Uterus (tissue), 3 donors: ENCODE measurements at regions not wholly inside any gene's neighbourhood (a gene's known extent, or its start where the extent isn't known, plus 50 kb on each side); places are given as distances from the start of the nearest gene placed in this dataset.
A peak's percentile ranks its signal among the peaks of the same experiment; 100 is the strongest.

Source experiments
- DNase-seq, 2 donors: peaks; one replicate each; pipeline ENCODE4 v3.0.0-alpha.2; 2019 to 2020
- H3K27ac ChIP-seq, 2 donors: fragments of 200-600 bp; sonication (generic); 1 replicate in 1 of 2; 2 replicates in 1 of 2; pipeline ENCODE4 v1.5.1; 2016 to 2018
- H3K27me3 ChIP-seq, 2 donors: fragments of 200-600 bp; sonication (generic); one replicate each; pipeline ENCODE4 v1.5.1; 2018 to 2019; ENCODE audit warnings: control low read depth in 1 of 2
- H3K36me3 ChIP-seq, 2 donors: fragments of 200-600 bp; sonication (generic); one replicate each; pipeline ENCODE4 v1.5.1; 2019; ENCODE audit warnings: control low read depth in 1 of 2
- H3K4me1 ChIP-seq, 2 donors: fragments of 200-600 bp; sonication (generic); one replicate each; pipeline ENCODE4 v1.5.1; 2018 to 2019; ENCODE audit warnings: control low read depth in 1 of 2
- H3K4me3 ChIP-seq, 2 donors: fragments of 200-600 bp; sonication (generic); 1 replicate in 1 of 2; 2 replicates in 1 of 2; pipeline ENCODE4 v1.5.1; 2018 to 2019; ENCODE audit warnings: mild to moderate bottlenecking in 1 of 2
- H3K9me3 ChIP-seq, 2 donors: fragments of 200-600 bp; sonication (generic); one replicate each; pipeline ENCODE4 v1.5.1; 2019; ENCODE audit warnings: control low read depth in 1 of 2
- CTCF ChIP-seq, 4 experiments: fragments of 200-600 bp in 2 of 4; fragments of 450-650 bp in 2 of 4; sonication (generic) in 2 of 4; IDR thresholded peaks; one replicate each; pipeline ENCODE4 v1.5.1; 2016 to 2019; ENCODE audit warnings: antibody characterized with exemption in 4 of 4, mild to moderate bottlenecking in 2 of 4, moderate library complexity in 1 of 4
- POLR2A ChIP-seq, 2 donors: fragments of 450-650 bp; IDR thresholded peaks; one replicate each; pipeline ENCODE4 v1.6.1; 2016; ENCODE audit warnings: antibody characterized with exemption in 2 of 2, mild to moderate bottlenecking in 1 of 2, moderate library complexity in 1 of 2
- intact Hi-C: fragments of 100-400 bp; cut with DNase I; formaldehyde crosslinking; loops from one replicate; pipeline ENCODE4 v1.15.1; 2023; ENCODE audit warnings: low total_unique reads
- donor health status: DM: yes; HTN: yes; CAD: no.

DNA sequence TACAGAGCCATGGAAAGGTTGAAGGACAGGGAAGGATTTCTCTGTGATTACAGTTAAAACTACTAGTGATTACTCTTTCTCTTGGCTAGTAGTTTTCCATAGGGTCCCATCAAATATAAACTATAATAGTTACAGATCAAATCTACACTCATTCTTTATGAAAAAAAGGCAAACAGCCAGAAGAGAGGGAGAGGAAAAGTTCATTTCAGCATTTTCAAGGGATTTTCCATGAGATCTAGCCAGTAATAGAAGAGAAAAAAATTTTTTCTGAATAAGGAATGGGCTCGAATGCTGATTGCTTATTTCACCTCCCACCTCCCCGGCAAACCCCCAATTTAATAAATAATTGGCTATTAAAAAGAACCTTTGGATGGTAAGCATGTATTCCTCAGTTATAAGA, 74.8 kb upstream of the BLID start:
- Histone ChIP-seq H3K27me3 (no peaks in the 10 kb centered on the region), H3K36me3 (no peaks in the 10 kb centered on the region), H3K4me1 (no peaks in the 10 kb centered on the region), H3K9me3 (peaks cover 0 to 6% of the 10 kb centered on the region in 2 donors), H3K4me3 (no peak overlapping the region), H3K27ac (peak overlapping the region; percentile 32 to 83)
- TF ChIP-seq POLR2A (IDR thresholded peaks at IDR 0.05) (no peak), CTCF (IDR thresholded peaks at IDR 0.05) (no peak)
- no peak for DNase-seq
- intact Hi-C loops: no loop called here

DNA sequence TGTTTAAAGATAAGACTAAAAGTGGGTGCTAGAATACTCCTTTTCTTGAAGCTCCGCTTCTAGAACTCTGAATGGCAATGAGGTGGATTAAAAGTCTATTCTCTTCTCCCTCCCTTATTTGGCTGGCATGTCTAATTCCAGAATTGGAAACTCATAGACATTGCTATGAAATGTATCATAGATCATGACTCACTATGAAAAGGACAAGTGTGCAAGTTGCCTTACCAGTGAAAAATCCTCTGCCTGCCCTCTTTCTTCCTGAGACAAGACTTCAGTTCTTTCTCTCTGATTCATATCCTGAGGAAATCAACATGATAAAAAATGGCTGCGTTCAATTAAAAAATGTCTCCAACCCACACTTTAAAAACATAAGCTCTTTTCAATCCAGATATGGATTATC, 73.2 kb upstream of the BLID start:
- TF ChIP-seq CTCF (IDR thresholded peaks at IDR 0.05): peak in 2 of 4 experiments; percentile 5 to 9
- TF ChIP-seq POLR2A (IDR thresholded peaks at IDR 0.05): no peak
- H3K27ac ChIP-seq: peak overlapping the region; percentile 81 to 83
- peaks cover 0 to 8% of the 10 kb centered on the region in 2 donors for H3K9me3 ChIP-seq
- no peak overlapping the region for H3K4me3 ChIP-seq
- H3K4me1 ChIP-seq: no peaks in the 10 kb centered on the region
- DNase-seq: peak in 1 of 2 donors; percentile 46
- H3K36me3 ChIP-seq: no peaks in the 10 kb centered on the region
- intact Hi-C loops: no loop called here
- no peaks in the 10 kb centered on the region for H3K27me3 ChIP-seq

GRCh38 chr11:122187373-122188165, 71.6 kb upstream of the BLID start:
- intact Hi-C loops: no loop called here
- peak overlapping the region in 1 of 2 donors; percentile 83 for H3K27ac ChIP-seq
- TF ChIP-seq CTCF (IDR thresholded peaks at IDR 0.05) (no peak), POLR2A (IDR thresholded peaks at IDR 0.05) (no peak)
- H3K9me3 ChIP-seq: peaks cover 0 to 8% of the 10 kb centered on the region in 2 donors
- no peak for DNase-seq
- H3K4me3 ChIP-seq: no peak overlapping the region
- no peaks in the 10 kb centered on the region for H3K27me3 ChIP-seq
- H3K36me3 ChIP-seq: no peaks in the 10 kb centered on the region
- no peaks in the 10 kb centered on the region for H3K4me1 ChIP-seq

DNA sequence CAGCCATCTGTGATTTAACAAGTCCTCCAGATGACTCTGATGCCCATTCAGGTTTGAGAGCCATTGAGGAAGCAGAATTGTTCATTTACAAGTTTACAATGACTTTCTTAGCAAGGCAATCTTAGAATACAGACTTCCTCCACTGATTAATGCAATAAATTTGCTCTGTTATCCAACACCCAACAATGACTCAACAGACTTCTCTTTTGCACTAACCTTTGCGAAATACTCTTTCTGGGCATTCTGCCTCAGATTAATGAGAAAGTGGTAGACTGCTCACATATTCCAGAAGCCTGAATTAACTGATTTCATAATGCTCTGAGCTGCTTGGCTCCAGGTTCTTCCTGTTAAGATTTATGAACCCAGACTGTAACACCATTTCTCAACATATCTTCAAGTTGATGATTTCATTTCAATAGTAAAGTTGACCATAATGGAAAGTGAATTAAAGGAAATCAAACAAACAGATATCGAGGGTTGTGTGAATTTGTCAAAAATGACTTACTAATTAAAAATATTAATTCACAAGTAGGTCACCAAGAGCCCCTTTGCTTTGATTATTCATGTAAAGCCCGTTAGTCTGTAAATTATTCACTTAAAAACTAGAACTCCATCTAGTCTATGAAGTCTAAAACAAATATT, 70.5 kb upstream of the BLID start:
- TF ChIP-seq CTCF (IDR thresholded peaks at IDR 0.05) (no peak), POLR2A (IDR thresholded peaks at IDR 0.05) (no peak)
- Histone ChIP-seq H3K36me3 (no peaks in the 10 kb centered on the region), H3K27me3 (no peaks in the 10 kb centered on the region), H3K4me3 (no peak overlapping the region), H3K27ac (no peak overlapping the region), H3K9me3 (peaks cover 0 to 8% of the 10 kb centered on the region in 2 donors), H3K4me1 (no peaks in the 10 kb centered on the region)
- intact Hi-C loops: no loop called here
- DNase-seq: peak in 1 of 2 donors; percentile 43

DNA sequence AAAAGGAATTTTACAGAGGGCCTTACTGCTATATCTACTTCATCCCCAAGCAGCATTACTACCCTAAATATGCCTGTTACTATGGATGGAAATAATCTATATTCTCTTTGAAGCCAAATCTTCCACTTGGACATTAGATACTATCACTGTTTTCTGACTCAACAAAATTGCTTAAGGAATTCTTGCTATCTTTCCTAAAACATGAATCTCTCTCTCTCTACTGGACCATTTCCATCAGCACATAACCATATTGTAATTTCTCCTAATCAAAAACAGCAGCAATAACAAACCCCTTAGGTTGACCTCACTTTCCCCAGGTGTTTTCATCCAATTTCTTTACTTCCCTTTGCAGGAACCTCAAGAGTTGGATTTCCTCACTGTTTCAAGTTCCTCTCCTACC, 67.9 kb upstream of the BLID start:
- H3K27me3 ChIP-seq: no peaks in the 10 kb centered on the region
- TF ChIP-seq POLR2A (IDR thresholded peaks at IDR 0.05) (no peak), CTCF (IDR thresholded peaks at IDR 0.05) (no peak)
- peaks cover 0 to 8% of the 10 kb centered on the region in 2 donors for H3K9me3 ChIP-seq
- intact Hi-C loops: no loop called here
- DNase-seq: no peak
- H3K4me3 ChIP-seq: no peak overlapping the region
- no peaks in the 10 kb centered on the region for H3K36me3 ChIP-seq
- H3K27ac ChIP-seq: no peak overlapping the region
- H3K4me1 ChIP-seq: no peaks in the 10 kb centered on the region
